HG02852 (cell line): ENCODE measurements at regions not wholly inside any gene's neighbourhood (a gene's known extent, or its start where the extent isn't known, plus 50 kb on each side); places are given as distances from the start of the nearest gene placed in this dataset.
"Not testable (repeated sequence)": the region's sequence is repeated elsewhere in the genome, so short reads cannot be mapped to it uniquely, and the experiment has no call there.

Experiments
- ATAC-seq: cut with Tn5 transposase; IDR thresholded peaks from one replicate; pipeline ENCODE4 v1.9.1; 2021; ENCODE audit warnings: mild to moderate bottlenecking, moderate library complexity; ENCODE audit not compliant: unreplicated experiment

- ATAC-seq, result no peak
Measured at GRCh38 chr1:73100216-73100615, 817.9 kb upstream of the NEGR1 start.

GRCh38 chr1:73097917-73098316 lies 815.6 kb upstream of the NEGR1 start:
- ATAC-seq, result no peak

- ATAC-seq, result no peak
Measured at GRCh38 chr1:73096841-73097240, 814.5 kb upstream of the NEGR1 start.

- no peak for ATAC-seq
Measured at GRCh38 chr1:73092383-73092782, 810.0 kb upstream of the NEGR1 start.

- ATAC-seq, result no peak
Measured at GRCh38 chr1:73066866-73067265, 784.5 kb upstream of the NEGR1 start.

GRCh38 chr1:73065339-73066041 lies 783.2 kb upstream of the NEGR1 start:
- ATAC-seq, result no peak

- no peak for ATAC-seq
Measured at GRCh38 chr1:73056826-73057225, 774.5 kb upstream of the NEGR1 start.

- no peak for ATAC-seq
Measured at GRCh38 chr1:73044241-73045036, 762.1 kb upstream of the NEGR1 start.

GRCh38 chr1:73042403-73042802 lies 760.1 kb upstream of the NEGR1 start:
- ATAC-seq, result no peak

GRCh38 chr1:73040811-73041210 lies 758.5 kb upstream of the NEGR1 start:
- no peak for ATAC-seq

GRCh38 chr1:73034271-73034670 lies 751.9 kb upstream of the NEGR1 start:
- no peak for ATAC-seq

GRCh38 chr1:73033640-73034039 lies 751.3 kb upstream of the NEGR1 start:
- no peak for ATAC-seq

- ATAC-seq, result no peak
Measured at GRCh38 chr1:73029571-73029970, 747.2 kb upstream of the NEGR1 start.

- no peak for ATAC-seq
Measured at GRCh38 chr1:73026114-73026513, 743.8 kb upstream of the NEGR1 start.

- no peak for ATAC-seq
Measured at GRCh38 chr1:73009938-73010337, 727.6 kb upstream of the NEGR1 start.

GRCh38 chr1:73009311-73009710 lies 727.0 kb upstream of the NEGR1 start:
- no peak for ATAC-seq

GRCh38 chr1:72997624-72998023 lies 715.3 kb upstream of the NEGR1 start:
- no peak for ATAC-seq

GRCh38 chr1:72997041-72997440 lies 714.7 kb upstream of the NEGR1 start:
- no peak for ATAC-seq

GRCh38 chr1:72987871-72988270 lies 705.5 kb upstream of the NEGR1 start:
- not testable (repeated sequence) for ATAC-seq

- no peak for ATAC-seq
Measured at GRCh38 chr1:72986591-72987290, 704.4 kb upstream of the NEGR1 start.

GRCh38 chr1:72985024-72985423 lies 702.7 kb upstream of the NEGR1 start:
- ATAC-seq, result not testable (repeated sequence)

- not testable (repeated sequence) for ATAC-seq
Measured at GRCh38 chr1:72983011-72983410, 700.7 kb upstream of the NEGR1 start.
